HEK293 (cell line): ENCODE measurements at regions not wholly inside any gene's neighbourhood (a gene's known extent, or its start where the extent isn't known, plus 50 kb on each side); places are given as distances from the start of the nearest gene placed in this dataset.

ENCODE experiments used
- HOXA7 ChIP-seq: sonication (generic); formaldehyde crosslinking; IDR thresholded peaks from 2 replicates; pipeline ENCODE4 v1.8.1; 2022; ENCODE audit warnings: missing genetic modification reagents, borderline replicate concordance
- TCF7L2 ChIP-seq: IDR thresholded peaks from 2 replicates; pipeline ENCODE4 v1.6.1; 2011; ENCODE audit warnings: low read depth, mild to moderate bottlenecking, inconsistent platforms, low read length, moderate library complexity, borderline replicate concordance
- ZNF654 ChIP-seq: fragments of 450-650 bp; formaldehyde crosslinking; IDR thresholded peaks from 2 replicates; pipeline ENCODE4 v1.5.1; 2016; ENCODE audit warnings: low read depth, missing biosample characterization, missing genetic modification characterization
- TF ChIP-seq, protein P1 (sequence below): fragments of 450-650 bp; formaldehyde crosslinking; IDR thresholded peaks from 2 replicates; pipeline ENCODE4 v1.5.1; 2016; ENCODE audit warnings: missing biosample characterization, missing genetic modification characterization, low read depth
- TF ChIP-seq, protein P2 (sequence below): fragments of 450-650 bp; IDR thresholded peaks from 2 replicates; pipeline ENCODE4 v1.5.1; 2018; ENCODE audit warnings: missing biosample characterization, mild to moderate bottlenecking, missing genetic modification characterization
- TF ChIP-seq, protein P3 (sequence below): fragments of 450-650 bp; formaldehyde crosslinking; IDR thresholded peaks from 2 replicates; pipeline ENCODE4 v1.5.1; 2016; ENCODE audit warnings: missing biosample characterization, missing genetic modification characterization
- TF ChIP-seq, protein P4 (sequence below): fragments of 450-650 bp; formaldehyde crosslinking; IDR thresholded peaks from 2 replicates; pipeline ENCODE4 v1.5.1; 2016; ENCODE audit warnings: missing biosample characterization, missing genetic modification characterization
- TF ChIP-seq, protein P5 (sequence below): sonication (generic); formaldehyde crosslinking; IDR thresholded peaks from 2 replicates; pipeline ENCODE4 v1.8.1; 2022; ENCODE audit warnings: mild to moderate bottlenecking, moderate library complexity, missing genetic modification reagents
- TF ChIP-seq, protein P6 (sequence below): fragments of 450-650 bp; IDR thresholded peaks from 2 replicates; pipeline ENCODE4 v1.5.1; 2018; ENCODE audit warnings: missing biosample characterization, missing genetic modification characterization
- TF ChIP-seq, protein P7 (sequence below): fragments of 450-650 bp; formaldehyde crosslinking; IDR thresholded peaks from 2 replicates; pipeline ENCODE4 v1.5.1; 2016; ENCODE audit warnings: missing biosample characterization, missing genetic modification characterization

DNA sequence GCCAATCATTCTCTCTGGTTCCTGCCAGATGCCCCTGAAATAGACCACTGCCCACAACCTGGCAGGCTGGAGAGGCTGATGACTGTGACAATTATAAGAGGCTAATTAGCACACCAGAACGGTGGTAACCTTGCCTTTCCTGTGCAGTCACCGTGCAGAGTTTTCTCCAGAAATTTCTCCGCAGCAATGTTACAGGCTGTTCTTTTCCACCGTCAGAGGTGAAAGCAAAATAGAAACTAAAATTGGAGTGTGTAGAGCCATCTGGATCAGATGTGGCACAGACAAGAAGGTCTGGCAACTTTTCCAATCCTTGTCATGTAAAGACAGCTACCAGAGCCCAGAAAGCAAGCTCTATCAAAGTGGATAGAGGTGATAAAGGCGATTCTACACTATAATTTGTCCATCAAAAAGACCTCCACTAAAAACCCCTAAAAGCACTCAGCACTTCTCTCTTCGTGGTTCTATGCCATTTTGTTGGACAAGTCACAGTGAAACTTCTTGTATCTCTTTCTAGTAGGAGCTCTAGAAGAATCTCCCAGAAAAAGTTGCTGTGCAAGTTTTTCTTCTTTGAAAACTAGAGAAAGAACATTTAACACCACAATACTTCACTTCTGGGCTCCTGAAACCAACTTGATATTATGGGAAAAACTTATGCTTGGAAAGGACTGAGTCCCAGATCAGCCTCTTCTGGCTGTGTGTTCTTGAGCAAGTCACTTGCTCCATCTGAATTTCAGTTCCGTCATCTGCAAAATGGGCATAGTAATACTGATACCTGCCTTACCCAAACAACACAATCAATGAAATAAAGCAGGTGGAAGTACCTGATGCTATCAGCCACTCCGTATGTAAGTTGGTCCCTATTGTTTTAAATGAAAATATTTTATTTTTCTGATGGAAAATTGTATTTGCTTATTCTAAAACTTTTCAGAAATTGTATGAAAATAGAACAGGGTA lies 295.6 kb upstream of the DLGAP1 start:
- no peak for TF ChIP-seq ZNF654 (tag by site-specific recombination)
- TF ChIP-seq, protein P1, sequence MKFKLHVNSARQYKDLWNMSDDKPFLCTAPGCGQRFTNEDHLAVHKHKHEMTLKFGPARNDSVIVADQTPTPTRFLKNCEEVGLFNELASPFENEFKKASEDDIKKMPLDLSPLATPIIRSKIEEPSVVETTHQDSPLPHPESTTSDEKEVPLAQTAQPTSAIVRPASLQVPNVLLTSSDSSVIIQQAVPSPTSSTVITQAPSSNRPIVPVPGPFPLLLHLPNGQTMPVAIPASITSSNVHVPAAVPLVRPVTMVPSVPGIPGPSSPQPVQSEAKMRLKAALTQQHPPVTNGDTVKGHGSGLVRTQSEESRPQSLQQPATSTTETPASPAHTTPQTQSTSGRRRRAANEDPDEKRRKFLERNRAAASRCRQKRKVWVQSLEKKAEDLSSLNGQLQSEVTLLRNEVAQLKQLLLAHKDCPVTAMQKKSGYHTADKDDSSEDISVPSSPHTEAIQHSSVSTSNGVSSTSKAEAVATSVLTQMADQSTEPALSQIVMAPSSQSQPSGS, result no peak
- TF ChIP-seq, protein P2, sequence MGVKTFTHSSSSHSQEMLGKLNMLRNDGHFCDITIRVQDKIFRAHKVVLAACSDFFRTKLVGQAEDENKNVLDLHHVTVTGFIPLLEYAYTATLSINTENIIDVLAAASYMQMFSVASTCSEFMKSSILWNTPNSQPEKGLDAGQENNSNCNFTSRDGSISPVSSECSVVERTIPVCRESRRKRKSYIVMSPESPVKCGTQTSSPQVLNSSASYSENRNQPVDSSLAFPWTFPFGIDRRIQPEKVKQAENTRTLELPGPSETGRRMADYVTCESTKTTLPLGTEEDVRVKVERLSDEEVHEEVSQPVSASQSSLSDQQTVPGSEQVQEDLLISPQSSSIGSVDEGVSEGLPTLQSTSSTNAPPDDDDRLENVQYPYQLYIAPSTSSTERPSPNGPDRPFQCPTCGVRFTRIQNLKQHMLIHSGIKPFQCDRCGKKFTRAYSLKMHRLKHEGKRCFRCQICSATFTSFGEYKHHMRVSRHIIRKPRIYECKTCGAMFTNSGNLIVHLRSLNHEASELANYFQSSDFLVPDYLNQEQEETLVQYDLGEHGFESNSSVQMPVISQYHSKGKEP (tag by site-specific recombination), result no peak
- TF ChIP-seq, protein P3, sequence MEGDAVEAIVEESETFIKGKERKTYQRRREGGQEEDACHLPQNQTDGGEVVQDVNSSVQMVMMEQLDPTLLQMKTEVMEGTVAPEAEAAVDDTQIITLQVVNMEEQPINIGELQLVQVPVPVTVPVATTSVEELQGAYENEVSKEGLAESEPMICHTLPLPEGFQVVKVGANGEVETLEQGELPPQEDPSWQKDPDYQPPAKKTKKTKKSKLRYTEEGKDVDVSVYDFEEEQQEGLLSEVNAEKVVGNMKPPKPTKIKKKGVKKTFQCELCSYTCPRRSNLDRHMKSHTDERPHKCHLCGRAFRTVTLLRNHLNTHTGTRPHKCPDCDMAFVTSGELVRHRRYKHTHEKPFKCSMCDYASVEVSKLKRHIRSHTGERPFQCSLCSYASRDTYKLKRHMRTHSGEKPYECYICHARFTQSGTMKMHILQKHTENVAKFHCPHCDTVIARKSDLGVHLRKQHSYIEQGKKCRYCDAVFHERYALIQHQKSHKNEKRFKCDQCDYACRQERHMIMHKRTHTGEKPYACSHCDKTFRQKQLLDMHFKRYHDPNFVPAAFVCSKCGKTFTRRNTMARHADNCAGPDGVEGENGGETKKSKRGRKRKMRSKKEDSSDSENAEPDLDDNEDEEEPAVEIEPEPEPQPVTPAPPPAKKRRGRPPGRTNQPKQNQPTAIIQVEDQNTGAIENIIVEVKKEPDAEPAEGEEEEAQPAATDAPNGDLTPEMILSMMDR (tag by site-specific recombination), result no peak
- TF ChIP-seq, protein P4, sequence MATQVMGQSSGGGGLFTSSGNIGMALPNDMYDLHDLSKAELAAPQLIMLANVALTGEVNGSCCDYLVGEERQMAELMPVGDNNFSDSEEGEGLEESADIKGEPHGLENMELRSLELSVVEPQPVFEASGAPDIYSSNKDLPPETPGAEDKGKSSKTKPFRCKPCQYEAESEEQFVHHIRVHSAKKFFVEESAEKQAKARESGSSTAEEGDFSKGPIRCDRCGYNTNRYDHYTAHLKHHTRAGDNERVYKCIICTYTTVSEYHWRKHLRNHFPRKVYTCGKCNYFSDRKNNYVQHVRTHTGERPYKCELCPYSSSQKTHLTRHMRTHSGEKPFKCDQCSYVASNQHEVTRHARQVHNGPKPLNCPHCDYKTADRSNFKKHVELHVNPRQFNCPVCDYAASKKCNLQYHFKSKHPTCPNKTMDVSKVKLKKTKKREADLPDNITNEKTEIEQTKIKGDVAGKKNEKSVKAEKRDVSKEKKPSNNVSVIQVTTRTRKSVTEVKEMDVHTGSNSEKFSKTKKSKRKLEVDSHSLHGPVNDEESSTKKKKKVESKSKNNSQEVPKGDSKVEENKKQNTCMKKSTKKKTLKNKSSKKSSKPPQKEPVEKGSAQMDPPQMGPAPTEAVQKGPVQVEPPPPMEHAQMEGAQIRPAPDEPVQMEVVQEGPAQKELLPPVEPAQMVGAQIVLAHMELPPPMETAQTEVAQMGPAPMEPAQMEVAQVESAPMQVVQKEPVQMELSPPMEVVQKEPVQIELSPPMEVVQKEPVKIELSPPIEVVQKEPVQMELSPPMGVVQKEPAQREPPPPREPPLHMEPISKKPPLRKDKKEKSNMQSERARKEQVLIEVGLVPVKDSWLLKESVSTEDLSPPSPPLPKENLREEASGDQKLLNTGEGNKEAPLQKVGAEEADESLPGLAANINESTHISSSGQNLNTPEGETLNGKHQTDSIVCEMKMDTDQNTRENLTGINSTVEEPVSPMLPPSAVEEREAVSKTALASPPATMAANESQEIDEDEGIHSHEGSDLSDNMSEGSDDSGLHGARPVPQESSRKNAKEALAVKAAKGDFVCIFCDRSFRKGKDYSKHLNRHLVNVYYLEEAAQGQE, result no peak
- no peak for TF ChIP-seq TCF7L2
- no peak for TF ChIP-seq HOXA7 (CRISPR knock-in tag)
- TF ChIP-seq, protein P5, sequence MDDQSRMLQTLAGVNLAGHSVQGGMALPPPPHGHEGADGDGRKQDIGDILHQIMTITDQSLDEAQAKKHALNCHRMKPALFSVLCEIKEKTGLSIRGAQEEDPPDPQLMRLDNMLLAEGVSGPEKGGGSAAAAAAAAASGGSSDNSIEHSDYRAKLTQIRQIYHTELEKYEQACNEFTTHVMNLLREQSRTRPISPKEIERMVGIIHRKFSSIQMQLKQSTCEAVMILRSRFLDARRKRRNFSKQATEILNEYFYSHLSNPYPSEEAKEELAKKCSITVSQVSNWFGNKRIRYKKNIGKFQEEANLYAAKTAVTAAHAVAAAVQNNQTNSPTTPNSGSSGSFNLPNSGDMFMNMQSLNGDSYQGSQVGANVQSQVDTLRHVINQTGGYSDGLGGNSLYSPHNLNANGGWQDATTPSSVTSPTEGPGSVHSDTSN (CRISPR knock-in tag), result no peak
- TF ChIP-seq, protein P6, sequence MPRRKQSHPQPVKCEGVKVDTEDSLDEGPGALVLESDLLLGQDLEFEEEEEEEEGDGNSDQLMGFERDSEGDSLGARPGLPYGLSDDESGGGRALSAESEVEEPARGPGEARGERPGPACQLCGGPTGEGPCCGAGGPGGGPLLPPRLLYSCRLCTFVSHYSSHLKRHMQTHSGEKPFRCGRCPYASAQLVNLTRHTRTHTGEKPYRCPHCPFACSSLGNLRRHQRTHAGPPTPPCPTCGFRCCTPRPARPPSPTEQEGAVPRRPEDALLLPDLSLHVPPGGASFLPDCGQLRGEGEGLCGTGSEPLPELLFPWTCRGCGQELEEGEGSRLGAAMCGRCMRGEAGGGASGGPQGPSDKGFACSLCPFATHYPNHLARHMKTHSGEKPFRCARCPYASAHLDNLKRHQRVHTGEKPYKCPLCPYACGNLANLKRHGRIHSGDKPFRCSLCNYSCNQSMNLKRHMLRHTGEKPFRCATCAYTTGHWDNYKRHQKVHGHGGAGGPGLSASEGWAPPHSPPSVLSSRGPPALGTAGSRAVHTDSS (tag by site-specific recombination), result no peak
- TF ChIP-seq, protein P7, sequence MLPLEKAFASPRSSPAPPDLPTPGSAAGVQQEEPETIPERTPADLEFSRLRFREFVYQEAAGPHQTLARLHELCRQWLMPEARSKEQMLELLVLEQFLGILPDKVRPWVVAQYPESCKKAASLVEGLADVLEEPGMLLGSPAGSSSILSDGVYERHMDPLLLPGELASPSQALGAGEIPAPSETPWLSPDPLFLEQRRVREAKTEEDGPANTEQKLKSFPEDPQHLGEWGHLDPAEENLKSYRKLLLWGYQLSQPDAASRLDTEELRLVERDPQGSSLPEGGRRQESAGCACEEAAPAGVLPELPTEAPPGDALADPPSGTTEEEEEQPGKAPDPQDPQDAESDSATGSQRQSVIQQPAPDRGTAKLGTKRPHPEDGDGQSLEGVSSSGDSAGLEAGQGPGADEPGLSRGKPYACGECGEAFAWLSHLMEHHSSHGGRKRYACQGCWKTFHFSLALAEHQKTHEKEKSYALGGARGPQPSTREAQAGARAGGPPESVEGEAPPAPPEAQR (tag by site-specific recombination), result no peak
